Stimulated activated CD8-positive, alpha-beta memory T cell treated with anti-CD3 and anti-CD28 coated beads, Interleukin-7, amount 100 ng/mL, for 48 hours (primary cell): ENCODE measurements at regions not wholly inside any gene's neighbourhood (a gene's known extent, or its start where the extent isn't known, plus 50 kb on each side); places are given as distances from the start of the nearest gene placed in this dataset.

Experiments used
- DNase-seq, 2 donors: peaks; one replicate each; pipeline ENCODE4 v3.0.0-alpha.2; 2020; ENCODE audit warnings: low read depth in 1 of 2; ENCODE audit errors: extremely low read depth in 1 of 2

DNA sequence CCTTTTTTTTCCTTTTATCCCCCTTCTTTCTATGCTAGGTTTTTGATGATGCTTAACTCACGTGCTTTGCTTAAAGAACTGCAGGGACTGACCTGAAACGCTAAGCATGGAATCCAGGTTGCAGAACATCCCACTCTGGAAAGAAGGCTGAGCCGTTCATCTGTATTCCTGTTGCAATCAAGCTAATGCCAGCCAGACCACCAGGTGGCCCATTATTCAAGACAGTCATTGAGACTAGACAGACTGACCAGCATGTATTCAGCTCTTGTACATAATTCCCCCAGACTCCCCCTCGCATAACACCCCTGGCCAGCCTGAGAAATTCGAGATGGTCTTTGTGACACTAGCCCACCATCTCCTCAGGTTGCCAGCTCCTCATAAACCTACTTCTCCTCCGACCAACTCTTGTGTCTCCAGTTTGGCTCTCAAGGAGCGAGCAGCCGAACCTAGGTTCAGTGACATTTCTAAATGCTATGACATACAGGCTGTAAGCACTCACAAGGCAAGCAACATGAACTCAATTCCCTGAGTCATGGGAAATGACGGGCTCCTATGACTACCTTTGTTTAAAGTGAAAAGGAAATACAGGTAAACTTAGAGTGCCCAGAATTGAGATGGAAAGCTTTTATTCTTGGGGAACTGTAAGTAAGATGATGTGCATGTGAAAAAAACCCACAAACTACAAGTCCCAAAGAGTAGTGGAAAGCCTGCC, 309.3 kb upstream of the CDYL start:
- no peak for DNase-seq

DNA sequence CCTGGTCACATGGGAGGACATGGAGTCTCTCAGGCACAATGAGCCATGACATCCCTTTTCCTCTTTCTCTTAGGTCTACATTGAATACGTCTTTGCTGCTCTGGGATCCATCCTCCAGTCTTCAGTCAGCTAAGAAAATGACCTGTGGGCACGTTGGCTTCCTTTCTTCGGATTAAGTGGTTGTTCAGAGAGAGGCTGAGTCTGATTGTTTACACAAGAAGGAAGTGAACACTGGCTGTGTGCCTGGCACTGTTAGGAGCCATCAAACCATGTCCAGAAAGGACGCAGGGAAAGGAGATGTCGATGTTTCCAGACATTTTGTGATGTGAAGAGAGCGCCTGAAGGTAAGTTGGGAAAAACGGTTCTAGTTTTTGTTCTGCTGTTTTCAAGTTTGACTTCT, 309.9 kb upstream of the CDYL start:
- no peak for DNase-seq

DNA sequence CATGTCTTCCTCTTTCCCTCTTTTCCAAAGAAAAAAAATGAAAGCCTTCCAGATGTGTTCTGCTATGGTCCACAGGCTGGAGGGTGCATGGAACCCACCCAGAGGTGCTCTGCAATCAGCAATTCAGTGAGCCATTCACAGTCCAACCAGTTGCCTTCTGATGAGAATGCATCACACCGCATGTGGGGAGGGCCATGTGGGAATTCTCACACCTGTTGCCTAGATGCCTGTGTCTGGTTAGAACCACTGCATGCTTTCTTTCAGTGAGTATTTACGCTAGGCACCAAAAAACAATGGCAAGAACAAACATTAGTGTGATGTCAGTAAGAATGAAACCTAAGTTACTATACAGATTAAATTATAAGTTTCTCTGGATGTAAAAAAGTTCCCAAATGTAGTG, 311.6 kb upstream of the CDYL start:
- DNase-seq: no peak

DNA sequence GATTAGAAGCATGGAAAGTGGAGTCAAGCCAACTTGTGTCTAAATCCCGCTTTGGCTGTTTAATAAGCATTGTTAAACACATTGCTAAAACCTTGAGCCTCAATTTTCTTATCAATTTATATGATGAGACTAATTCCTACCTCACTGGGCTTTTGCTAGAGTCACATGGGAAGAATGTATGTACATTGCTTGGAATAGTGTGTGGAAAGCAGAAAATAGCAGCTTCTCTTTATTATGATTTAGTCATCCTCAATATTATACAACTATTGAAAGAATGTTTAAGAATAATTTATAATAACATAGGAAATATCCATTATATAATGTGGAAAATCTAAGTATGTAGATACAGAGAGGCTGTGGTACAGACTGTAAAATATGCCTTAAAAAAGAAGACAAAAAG, 313.0 kb upstream of the CDYL start:
- DNase-seq: no peak

DNA sequence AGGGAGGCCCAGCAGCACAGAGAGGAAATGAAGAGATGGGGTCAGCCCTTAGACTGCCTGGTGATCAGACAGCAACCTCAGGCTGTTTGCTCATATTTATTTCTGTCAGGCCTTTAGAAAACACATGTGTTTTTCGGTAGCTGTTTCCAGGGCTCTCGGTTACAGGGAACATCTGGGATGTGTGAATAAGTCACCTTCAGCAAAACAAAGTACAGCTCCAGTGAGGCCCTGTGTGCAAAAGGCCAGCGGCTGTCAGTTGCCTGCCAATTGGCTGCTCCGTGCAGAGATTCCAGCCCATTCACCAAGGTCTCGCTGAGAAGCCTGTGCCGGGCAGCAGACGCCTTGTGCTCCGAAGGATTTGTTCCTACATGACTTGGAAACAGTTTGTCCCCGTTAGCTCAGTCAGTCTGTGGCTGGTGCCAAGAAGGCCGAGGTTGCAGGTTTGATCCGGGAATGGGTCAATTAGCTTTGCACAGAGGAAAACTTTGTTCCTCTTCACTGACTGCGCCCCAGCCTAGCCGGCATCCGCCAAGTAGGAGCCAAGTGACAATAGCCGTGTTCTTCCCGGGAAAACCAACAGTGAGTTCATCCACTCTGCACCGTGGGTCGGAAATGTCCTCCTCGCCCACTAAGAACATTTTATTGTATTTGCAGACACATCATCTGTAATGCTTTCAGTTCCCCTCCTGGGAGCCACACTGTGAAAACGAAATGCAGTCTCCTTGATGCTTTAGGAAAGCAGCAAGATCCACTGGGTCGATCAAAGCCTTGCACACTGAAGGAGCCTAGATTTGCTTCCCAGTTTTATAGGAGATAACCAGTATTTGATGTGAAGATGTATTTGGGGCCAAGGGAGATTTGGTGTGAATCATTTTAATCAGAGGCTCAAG, 315.4 kb upstream of the CDYL start:
- DNase-seq: no peak

DNA sequence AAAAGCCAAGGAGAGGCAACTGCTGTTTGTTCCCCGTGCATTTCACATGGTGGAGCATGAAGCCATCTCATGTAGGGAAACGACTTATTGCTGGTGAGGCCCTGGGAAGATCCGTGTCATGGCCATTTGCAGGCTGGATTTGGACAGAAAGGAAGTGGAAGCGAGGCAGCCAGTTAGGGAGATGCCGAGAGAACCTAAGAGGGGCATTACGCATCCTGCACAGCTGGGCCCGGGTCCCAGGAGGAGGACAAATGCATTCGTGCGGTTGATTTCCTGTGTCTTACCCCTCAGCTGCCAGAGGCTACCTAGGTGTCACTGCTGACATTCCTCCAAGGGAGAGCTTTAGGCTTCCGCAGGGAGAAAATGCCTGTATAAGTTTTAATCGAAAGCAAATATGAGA, 316.2 kb upstream of the CDYL start:
- DNase-seq: no peak

DNA sequence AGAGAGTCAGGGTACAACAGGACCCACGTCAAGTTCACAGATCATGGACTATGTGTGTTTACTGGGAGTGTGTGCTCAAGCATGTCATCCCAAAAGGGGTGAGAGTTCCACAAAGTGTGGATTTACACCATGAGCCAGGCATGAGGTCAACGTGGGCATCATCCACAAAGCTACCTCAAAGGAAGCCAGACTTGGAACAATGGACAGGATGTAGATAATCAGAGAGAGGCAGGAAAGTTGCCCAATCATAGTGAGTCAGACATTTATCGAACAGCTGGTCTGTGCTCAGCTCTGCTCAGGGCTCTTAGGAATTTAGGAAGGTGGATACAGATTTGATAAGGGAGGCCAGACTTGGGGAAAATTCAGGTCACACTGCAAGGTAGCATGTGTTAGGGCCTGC, 317.2 kb upstream of the CDYL start:
- no peak for DNase-seq

DNA sequence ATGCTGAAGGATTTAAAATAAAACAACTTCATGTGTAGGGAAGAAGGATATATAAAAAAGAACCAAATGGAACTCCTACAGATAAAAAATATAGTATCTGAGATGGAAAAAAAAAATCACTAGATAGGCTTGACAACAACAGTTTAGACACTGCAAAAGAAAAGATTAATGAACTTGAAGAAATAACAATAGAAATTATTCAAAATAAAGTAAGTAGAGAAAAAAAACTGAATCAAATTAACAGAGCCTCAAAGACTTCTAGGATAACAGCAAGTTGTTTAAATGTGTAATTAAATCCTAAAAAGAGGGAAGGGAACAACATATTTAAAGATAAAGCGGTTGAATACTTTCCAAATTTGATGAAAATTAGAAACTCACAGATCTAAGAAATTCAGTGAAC, 316.3 kb upstream of the ECI2 start:
- DNase-seq: no peak

DNA sequence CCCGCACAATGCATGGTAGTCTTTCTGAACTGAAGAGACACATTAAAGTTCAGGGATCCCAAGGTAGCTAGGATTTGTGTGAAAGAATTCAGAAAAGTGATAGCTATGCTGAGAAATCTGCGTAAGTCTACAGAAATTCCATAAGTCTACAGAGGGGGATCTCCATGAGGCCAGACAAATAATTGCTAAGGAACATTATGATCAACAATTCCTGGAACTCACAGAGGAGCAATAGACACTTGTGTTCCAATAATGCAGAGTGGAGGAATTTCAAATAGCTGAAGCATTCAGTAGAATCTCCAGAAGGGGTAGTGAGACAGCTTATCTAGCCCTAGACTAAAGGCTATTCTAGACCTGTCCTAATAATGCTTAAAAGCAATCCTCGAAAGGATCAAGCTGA, 315.7 kb upstream of the ECI2 start:
- DNase-seq: no peak

DNA sequence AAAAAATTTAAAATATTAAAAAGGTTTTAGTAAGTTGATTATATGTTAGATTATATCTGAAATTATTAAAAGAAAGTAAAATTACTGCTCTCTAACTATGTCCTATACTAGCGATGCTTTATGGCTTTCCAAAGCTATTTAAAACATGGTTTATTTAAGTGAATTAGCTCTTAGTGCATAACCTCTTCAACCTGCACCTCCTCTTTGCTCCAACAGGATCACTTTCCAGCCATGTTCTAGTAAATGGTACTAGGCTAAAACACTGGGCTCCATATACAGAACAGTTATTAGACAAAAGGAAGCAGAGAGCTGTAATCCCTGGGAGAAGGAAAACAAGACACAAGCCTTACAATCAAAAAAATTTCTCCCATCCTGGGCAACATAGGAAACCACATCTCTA, 314.9 kb upstream of the ECI2 start:
- no peak for DNase-seq

DNA sequence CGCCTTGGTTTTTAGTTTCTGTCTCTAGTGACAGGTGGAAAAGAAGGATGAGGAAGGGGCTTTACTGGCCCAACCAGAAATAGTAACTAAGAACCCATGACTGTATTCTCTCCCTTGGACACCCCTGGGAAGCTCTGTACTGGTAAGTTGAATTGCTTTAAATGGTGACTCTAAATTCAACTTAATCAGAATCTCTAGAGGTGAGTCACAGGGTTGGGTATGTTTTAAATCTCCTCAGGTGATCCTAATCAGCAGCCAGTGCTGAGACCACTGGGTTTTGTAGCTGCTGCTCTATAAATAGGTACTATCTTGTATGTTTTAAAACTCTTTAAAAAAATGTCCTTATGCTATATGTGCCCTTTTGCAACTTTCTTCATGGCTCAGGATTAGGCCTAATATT, 314.0 kb upstream of the ECI2 start:
- DNase-seq: no peak

DNA sequence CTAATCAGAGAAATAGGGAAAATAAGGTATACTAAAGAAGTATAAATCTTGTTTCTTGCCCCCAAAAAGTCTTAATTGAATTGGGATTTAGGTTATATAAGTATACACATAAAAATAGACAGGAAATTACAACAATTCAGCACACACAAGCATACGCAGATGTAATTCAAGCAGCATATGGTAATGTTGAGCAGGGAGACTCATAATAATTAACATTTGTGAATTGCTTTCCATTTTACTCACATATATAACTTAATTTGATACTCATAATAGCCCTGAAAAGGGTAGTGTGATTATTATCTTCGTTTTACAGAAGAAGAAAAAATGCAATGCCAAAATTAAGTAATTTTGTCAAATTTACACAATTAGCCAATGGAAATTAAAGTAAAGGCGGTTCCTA, 313.5 kb upstream of the ECI2 start:
- no peak for DNase-seq

DNA sequence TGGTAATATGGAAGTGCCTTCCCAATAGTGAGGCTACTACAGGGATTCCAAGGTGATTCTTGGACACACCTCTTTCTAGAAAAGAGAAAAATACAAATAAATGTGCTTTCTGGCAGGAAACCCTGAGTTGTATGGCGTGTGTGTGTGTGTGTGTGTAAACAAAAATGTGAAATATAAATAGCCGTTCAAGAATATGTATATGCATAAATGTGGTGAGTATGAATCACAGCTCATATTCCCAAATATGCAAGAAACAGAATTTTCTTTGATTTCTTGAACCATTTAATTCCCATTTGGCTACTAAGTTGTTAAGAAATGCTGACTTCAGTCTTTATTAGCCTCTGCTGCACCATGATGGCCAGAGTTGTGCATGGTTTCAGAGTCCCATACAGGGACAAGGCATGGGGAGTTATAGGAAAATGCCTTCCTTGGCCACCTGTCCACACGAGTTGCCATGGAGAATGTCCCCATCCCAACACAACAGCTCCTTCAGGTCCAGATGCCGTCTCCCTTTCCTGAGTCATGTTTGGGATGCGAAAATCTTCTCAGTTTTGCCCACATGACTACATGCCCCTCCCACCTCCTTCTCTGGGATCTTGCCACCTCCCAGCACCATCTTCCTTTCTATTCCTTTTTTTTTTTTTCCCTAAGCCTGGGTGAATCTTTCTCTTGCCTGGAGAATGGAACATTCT, 312.4 kb upstream of the ECI2 start:
- no peak for DNase-seq

DNA sequence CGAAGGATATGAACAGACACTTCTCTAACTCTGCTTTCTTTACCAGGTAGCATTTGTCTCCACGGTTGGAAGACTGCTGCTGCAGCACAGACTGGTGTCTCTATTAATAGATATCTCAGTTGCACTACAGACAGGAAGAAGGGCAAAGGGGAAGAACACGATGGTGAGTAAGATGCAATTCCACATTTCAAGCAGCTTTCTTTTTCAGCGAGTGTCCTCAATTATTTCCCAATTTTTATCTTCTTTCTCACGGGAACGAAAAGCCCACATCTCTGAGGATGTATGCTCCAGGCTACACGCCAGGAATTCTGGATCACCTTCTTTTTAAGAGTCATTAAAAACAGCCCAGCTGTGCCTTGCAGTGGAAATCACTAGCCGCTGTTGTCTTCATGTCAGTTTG, 311.6 kb upstream of the ECI2 start:
- no peak for DNase-seq

DNA sequence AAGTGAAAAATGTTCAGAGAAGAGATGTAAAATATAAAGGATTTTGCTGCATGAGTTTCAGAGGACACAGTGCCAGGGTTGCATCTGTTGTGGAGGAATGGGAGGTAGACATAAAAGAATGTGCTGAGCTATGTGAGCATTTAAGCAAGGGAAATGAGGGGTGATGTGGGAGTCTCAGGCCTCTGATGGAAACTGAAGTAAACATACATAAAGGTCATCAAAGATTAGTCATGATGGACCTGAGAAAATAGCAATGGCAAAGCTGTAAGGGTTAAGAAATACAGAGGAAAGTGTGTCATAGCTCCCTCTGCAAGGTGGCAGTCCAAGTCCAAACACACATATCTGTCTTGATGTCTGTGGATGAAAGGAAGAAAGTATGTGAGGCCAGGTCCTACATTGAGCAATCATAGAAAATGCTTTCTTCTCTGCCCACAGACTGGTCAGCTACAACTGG, 306.6 kb upstream of the ECI2 start:
- DNase-seq: no peak

DNA sequence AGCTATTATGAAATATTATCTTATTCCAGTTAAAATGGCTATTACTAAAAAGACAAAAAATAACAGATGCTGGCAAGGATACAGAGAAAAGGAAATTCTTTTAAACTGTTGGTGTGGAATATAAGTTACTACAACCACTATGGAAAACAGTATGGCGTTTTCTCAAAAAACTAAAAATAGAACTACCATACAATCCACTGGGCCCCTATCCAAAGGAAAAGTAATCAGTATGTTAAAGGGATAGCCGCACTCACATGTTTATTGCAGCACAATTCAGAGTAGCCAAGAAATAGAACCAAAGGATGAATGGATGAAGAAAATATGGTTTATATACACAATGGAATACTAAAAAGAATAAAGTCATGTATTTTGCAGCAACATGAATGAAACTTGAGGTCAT, 303.8 kb upstream of the ECI2 start:
- DNase-seq: no peak

DNA sequence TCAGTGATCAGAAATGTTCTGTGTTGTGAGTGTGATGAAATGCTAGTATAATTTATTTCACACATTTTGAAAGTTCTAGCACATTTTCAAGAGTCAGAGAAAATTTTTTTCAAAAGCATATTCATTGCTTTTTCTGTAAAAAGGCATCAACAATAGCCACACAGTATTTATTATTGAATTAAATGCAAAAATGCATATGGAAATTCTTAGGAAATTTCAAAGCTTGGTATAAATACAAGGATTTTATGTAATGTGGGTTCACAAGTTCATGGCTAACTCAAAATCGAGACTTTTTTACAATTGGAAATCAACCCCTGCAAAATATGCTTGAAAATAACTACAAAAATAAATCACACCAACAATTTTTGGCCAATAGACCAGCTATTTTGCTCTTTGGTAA, 302.0 kb upstream of the ECI2 start:
- DNase-seq: no peak

DNA sequence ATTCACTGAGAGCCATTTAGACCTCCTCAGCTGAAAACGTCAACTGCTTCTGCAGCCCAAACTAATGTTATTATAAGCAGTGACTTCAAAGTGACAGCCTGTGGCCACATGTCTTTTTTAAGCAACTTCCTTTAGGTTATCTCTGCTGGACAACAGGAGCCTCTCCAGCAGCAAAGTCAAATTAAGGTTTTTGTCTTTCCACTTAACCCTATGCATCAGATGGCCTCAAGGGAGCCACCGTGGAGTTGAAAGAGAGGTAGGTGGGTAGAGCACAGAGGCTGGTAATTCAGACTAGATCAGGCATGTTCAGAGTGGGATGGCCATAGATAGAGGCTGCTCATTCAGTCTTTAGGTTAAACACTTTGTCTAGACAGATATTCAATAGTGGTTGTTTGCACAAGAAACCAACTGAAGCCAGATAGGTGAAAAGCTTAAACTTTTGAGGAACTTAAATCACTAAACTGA, 300.6 kb upstream of the ECI2 start:
- no peak for DNase-seq

DNA sequence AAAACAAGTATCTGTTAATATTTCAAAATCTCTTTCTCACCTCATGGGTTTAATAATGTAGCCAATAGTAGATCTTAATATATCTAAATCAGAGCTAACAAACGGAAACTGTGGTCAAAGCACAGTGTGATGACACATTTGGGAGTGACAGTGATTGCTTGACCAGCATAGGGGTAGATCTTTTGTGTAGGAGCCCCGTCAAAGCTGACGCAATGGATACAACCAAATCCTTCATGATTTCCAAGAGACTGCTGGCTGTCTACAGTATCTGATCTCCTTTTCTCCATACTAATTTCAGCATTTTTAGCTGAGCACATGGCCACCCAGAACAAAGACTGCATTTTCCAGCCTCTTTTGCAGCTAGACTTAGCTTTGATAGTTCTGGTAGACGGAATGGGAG, 299.3 kb upstream of the ECI2 start:
- DNase-seq: no peak

DNA sequence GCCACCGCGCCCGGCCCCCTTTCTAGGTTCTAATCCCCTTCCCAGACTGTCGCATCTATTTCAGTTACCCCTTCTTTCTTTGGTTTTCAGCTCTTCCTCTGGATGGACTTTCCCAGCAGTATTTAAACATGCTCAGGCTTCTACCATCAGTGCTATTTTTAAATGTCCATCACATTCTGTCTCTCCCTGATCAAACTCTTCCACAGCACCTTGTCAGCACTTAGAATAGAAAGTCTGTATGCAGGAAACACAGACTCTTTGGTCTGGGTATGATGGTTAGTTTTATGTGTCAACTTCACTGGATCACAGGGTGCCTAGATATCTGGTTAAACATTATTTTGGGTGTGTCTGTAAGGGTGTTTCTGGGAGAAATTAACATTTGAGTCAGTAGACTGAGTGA, 297.8 kb upstream of the ECI2 start:
- no peak for DNase-seq

DNA sequence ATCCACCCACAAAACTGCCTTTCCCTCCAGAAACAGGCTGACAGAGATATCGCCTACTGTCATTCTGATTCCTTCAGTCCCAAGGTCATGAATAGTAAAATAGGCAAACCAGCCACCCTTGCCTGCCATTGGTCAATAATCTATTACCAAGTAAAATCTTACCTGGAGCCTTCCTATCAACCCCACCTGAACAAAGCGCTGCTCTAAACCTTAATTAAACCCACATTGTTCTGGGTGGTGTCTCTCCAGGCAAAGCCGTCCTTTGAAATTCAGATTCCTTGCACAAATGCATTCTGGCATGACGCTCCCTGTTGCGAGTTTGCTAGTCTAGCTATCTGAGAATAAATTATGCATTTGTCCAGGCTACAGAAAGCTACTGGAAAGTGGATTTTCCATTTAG, 291.6 kb upstream of the ECI2 start:
- no peak for DNase-seq

DNA sequence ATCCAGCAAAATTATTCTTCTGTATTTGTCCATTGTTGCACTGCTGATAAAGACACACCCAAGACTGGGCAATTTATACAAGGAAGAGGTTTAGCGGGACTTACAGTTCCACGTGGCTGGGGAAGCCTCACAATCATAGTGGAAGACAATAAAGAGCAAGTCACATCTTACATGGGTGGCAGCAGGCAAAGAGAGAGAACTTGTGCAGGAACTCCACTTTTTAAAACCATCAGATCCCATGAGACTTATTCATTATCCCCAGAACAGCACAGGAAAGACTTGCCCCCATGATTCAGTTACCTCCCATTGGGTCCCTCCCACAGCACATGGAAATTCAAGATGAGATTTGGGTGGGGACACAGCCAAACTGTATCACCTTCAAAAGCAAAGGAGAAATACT, 286.5 kb upstream of the ECI2 start:
- DNase-seq: no peak
